Gastrocnemius medialis (tissue), 4 donors: ENCODE measurements at regions not wholly inside any gene's neighbourhood (a gene's known extent, or its start where the extent isn't known, plus 50 kb on each side); places are given as distances from the start of the nearest gene placed in this dataset.

Source experiments
- ATAC-seq, 2 donors: fragments of 150-250 bp; one replicate each; pipeline ENCODE4 v1.9.1; 2016
- DNase-seq, 2 donors: peaks; one replicate each; pipeline ENCODE4 v3.0.0-alpha.2; 2019
- H3K27ac ChIP-seq, 4 donors: fragments of 200-600 bp; sonication (generic); 1 replicate in 1 of 4; 2 replicates in 3 of 4; pipeline ENCODE4 v1.5.1; 2016 to 2018; ENCODE audit warnings: mild to moderate bottlenecking in 2 of 4, moderate library complexity in 1 of 4
- H3K27me3 ChIP-seq, 3 donors: fragments of 200-600 bp; sonication (generic) in 2 of 3; 1 replicate in 1 of 3; 2 replicates in 2 of 3; pipeline versions ENCODE4 v1.5.1 to v1.6.0; 2016 to 2019; ENCODE audit warnings: mild to moderate bottlenecking in 1 of 3, moderate library complexity in 1 of 3
- H3K36me3 ChIP-seq, 2 donors: fragments of 200-600 bp; sonication (generic) in 1 of 2; one replicate each; pipeline ENCODE4 v1.5.1; 2017 to 2018
- H3K4me1 ChIP-seq, 2 donors: fragments of 200-600 bp; sonication (generic) in 1 of 2; one replicate each; pipeline ENCODE4 v1.5.1; 2016 to 2017; ENCODE audit warnings: mild to moderate bottlenecking in 2 of 2
- H3K4me3 ChIP-seq, 4 donors: fragments of 200-600 bp; sonication (generic) in 3 of 4; 1 replicate in 1 of 4; 2 replicates in 3 of 4; pipeline ENCODE4 v1.5.1; 2016 to 2019; ENCODE audit warnings: mild to moderate bottlenecking in 2 of 4
- H3K9me3 ChIP-seq, 3 donors: fragments of 200-600 bp; sonication (generic) in 2 of 3; 1 replicate in 1 of 3; 2 replicates in 2 of 3; pipeline ENCODE4 v1.5.1; 2016 to 2019
- CTCF ChIP-seq, 5 experiments: fragments of 450-650 bp in 3 of 5; fragments of 200-600 bp in 2 of 5; sonication (generic) in 2 of 5; IDR thresholded peaks in 4 of 5; conservative IDR thresholded peaks in 1 of 5; 1 replicate in 4 of 5; 2 replicates in 1 of 5; pipeline ENCODE4 v1.5.1; 2016 to 2019; ENCODE audit warnings: antibody characterized with exemption in 5 of 5, mild to moderate bottlenecking in 3 of 5, moderate library complexity in 3 of 5
- POLR2A ChIP-seq, 2 donors: fragments of 450-650 bp; IDR thresholded peaks; one replicate each; pipeline ENCODE4 v1.6.1; 2017; ENCODE audit warnings: antibody characterized with exemption in 2 of 2, mild to moderate bottlenecking in 2 of 2, moderate library complexity in 2 of 2
- in situ Hi-C, 4 donors: fragments of 200-750 bp; cut with MboI; loops; one replicate each; pipeline versions ENCODE4 v1.15.0 to v1.8.0; 2017; ENCODE audit warnings: low sequenced_read_pairs in 4 of 4
- intact Hi-C: fragments of 100-400 bp; cut with DNase I; formaldehyde crosslinking; loops from one replicate; pipeline ENCODE4 v1.15.1; 2023; ENCODE audit warnings: low total_unique reads

DNA sequence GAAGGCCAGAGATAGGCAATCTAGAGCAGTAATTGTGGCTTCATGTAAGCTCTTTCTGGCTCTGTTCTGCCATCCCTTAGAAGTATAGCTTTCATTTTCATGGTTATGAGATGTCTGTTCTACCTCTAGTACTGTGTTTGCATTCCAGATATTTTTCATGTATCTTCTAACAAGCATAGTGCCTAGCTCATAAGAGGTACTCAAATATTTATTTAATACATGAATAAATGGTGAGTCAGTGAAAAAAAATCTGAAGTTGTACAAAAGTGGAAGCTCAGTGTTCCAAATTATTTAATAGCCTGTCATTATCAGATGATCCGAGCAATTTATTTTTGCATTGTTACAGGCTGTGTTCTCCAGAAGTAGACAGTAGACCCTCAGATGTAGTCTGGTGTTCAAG is 64.3 kb downstream of the OXSM start:
- no peaks in the 10 kb centered on the region for H3K4me1 ChIP-seq
- DNase-seq (no peak), ATAC-seq (no peak)
- H3K9me3 ChIP-seq, result no peaks in the 10 kb centered on the region
- H3K27ac ChIP-seq, result no peak overlapping the region
- no peak overlapping the region for H3K4me3 ChIP-seq
- H3K27me3 ChIP-seq, result no peaks in the 10 kb centered on the region
- no peaks in the 10 kb centered on the region for H3K36me3 ChIP-seq
- intact Hi-C loops (no loop called here), in situ Hi-C loops (loop anchor here in 3 of 4 donors (5.0 to 25.0 kb wide), 3 partner anchors 192 to 209 kb away; partner anchors contain the start of gene TOP2B (in 1 of the 3))
- TF ChIP-seq CTCF (IDR thresholded peaks at IDR 0.05 in 4 of 5, conservative IDR thresholded peaks at IDR 0.05 in 1 of 5), result no peak
- TF ChIP-seq POLR2A (IDR thresholded peaks at IDR 0.05), result no peak

GRCh38 chr3:25854635-25855034 is 64.7 kb downstream of the OXSM start:
- DNase-seq (no peak), ATAC-seq (no peak)
- Histone ChIP-seq H3K36me3 (no peaks in the 10 kb centered on the region), H3K9me3 (no peaks in the 10 kb centered on the region), H3K27ac (no peak overlapping the region), H3K4me1 (no peaks in the 10 kb centered on the region), H3K4me3 (no peak overlapping the region), H3K27me3 (no peaks in the 10 kb centered on the region)
- in situ Hi-C loops (loop anchor here in 3 of 4 donors (5.0 to 25.0 kb wide), 3 partner anchors 192 to 210 kb away; partner anchors contain the start of gene TOP2B (in 1 of the 3)), intact Hi-C loops (no loop called here)
- no peak for TF ChIP-seq POLR2A (IDR thresholded peaks at IDR 0.05)
- TF ChIP-seq CTCF (IDR thresholded peaks at IDR 0.05 in 4 of 5, conservative IDR thresholded peaks at IDR 0.05 in 1 of 5), result no peak

DNA sequence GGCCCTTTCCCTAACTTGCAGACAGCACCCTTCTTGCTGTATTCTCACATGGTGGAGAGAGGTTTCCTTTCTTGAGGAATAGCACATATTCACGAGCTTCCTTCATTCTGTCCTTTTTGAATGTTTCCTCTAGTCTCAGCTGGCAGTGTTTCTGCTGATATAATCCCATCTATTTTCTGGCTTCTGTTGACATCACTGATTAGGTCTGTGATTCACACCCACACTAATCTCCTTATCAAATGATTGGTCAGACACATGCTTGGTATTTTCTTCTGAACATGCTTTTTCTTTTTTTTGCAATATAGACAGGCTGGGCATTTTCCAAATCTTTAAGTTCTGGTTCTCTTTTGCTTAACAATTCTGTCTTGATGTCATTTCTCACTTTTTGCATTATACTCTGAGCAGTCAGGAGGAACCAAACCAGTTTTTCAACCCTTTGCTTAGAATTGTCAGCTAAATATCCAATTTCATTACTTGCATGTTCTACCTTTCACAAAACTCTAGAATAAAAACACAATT is 65.4 kb downstream of the OXSM start:
- no peaks in the 10 kb centered on the region for H3K9me3 ChIP-seq
- no peak overlapping the region for H3K4me3 ChIP-seq
- H3K4me1 ChIP-seq, result no peaks in the 10 kb centered on the region
- TF ChIP-seq POLR2A (IDR thresholded peaks at IDR 0.05) (no peak), CTCF (IDR thresholded peaks at IDR 0.05 in 4 of 5, conservative IDR thresholded peaks at IDR 0.05 in 1 of 5) (no peak)
- DNase-seq, result no peak
- H3K36me3 ChIP-seq, result no peaks in the 10 kb centered on the region
- in situ Hi-C loops (loop anchor here in 2 of 4 donors (10.0 to 25.0 kb wide), 2 partner anchors 193 to 211 kb away; partner anchors contain the start of gene TOP2B (in 1 of the 2)), intact Hi-C loops (no loop called here)
- ATAC-seq, result no peak
- no peaks in the 10 kb centered on the region for H3K27me3 ChIP-seq
- no peak overlapping the region for H3K27ac ChIP-seq

- H3K27ac ChIP-seq, result no peak overlapping the region
- no peaks in the 10 kb centered on the region for H3K4me1 ChIP-seq
- no peaks in the 10 kb centered on the region for H3K27me3 ChIP-seq
- TF ChIP-seq POLR2A (IDR thresholded peaks at IDR 0.05), result no peak
- peak in 4 of 5 experiments; percentile 37 to 60 (median 52) for TF ChIP-seq CTCF (IDR thresholded peaks at IDR 0.05 in 4 of 5, conservative IDR thresholded peaks at IDR 0.05 in 1 of 5)
- no peak for ATAC-seq
- intact Hi-C loops, result loop anchor here (1.0 kb wide), 1 partner anchor 209 kb away; no protein-coding TSS in a partner anchor
- no peak for DNase-seq
- H3K9me3 ChIP-seq, result no peaks in the 10 kb centered on the region
- in situ Hi-C loops, result loop anchor here in 2 of 4 donors (10.0 to 25.0 kb wide), 2 partner anchors 195 to 212 kb away; partner anchors contain the start of gene TOP2B (in 1 of the 2)
- no peaks in the 10 kb centered on the region for H3K36me3 ChIP-seq
- H3K4me3 ChIP-seq, result no peak overlapping the region
These were observed 67.1 kb downstream of the OXSM start for GRCh38 chr3:25856902-25857518.
